BJ (cell line): ENCODE measurements at regions not wholly inside any gene's neighbourhood (a gene's known extent, or its start where the extent isn't known, plus 50 kb on each side); places are given as distances from the start of the nearest gene placed in this dataset.
"Not testable (repeated sequence)": the region's sequence is repeated elsewhere in the genome, so short reads cannot be mapped to it uniquely, and the experiment has no call there.

Source experiments
- CTCF ChIA-PET: fragments of 350-600 bp; formaldehyde crosslinking; extraction: SDS; loops from one replicate; lab custom pipeline; 2021; ENCODE audit warnings: antibody characterized with exemption, inconsistent platforms; lab: Yijun Ruan, JAX
- POLR2A ChIA-PET: fragments of 300-600 bp; sonication (Branson Sonifier 250); formaldehyde crosslinking; extraction: SDS; loops from one replicate; lab custom pipeline; 2021; ENCODE audit warnings: antibody characterized with exemption; lab: Charles Lee
- DNase-seq: peaks from one replicate; pipeline ENCODE4 v3.0.0-alpha.2; 2011; ENCODE audit warnings: low read depth
- H3K27me3 ChIP-seq: 2 replicates; pipeline ENCODE4 v1.6.0; 2011; ENCODE audit warnings: low read length; ENCODE audit not compliant: control insufficient read depth, insufficient read depth
- H3K36me3 ChIP-seq: 2 replicates; pipeline ENCODE4 v1.5.1; 2011; ENCODE audit warnings: low read length; ENCODE audit not compliant: control insufficient read depth, insufficient read depth
- H3K4me3 ChIP-seq: 2 replicates; pipeline ENCODE4 v1.5.1; 2011; ENCODE audit warnings: low read depth, mild to moderate bottlenecking, control low read depth, low read length
- TF ChIP-seq, protein P1 (sequence below): IDR thresholded peaks from 2 replicates; pipeline ENCODE4 v1.5.1; 2011; ENCODE audit warnings: low read depth, mild to moderate bottlenecking, control low read depth, inconsistent platforms, low read length, moderate library complexity; ENCODE audit not compliant: insufficient read depth

DNA sequence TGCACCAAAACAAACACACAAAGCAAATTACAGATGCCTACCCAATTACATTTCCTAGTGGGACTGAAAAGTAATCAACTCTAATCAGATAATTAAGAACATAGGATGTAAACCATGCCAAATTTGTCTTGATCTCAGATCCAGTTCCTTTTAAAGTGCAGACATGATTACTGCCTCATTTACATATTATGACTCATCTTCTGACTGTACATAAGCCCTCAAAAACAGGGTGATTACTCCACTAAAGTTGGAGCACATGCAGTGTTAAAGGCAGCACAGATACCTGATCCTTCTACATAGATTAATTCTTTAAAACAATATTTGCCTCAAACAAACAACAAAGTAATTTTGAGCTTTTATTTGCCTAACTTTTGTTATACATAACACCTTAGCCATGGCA lies 337.2 kb downstream of the RPS29 start:
- CTCF ChIA-PET, result no interaction called here
- Histone ChIP-seq H3K36me3 (no peaks in the 10 kb centered on the region), H3K27me3 (no peaks in the 10 kb centered on the region), H3K4me3 (no peak overlapping the region)
- POLR2A ChIA-PET, result no interaction called here
- TF ChIP-seq, protein P1, sequence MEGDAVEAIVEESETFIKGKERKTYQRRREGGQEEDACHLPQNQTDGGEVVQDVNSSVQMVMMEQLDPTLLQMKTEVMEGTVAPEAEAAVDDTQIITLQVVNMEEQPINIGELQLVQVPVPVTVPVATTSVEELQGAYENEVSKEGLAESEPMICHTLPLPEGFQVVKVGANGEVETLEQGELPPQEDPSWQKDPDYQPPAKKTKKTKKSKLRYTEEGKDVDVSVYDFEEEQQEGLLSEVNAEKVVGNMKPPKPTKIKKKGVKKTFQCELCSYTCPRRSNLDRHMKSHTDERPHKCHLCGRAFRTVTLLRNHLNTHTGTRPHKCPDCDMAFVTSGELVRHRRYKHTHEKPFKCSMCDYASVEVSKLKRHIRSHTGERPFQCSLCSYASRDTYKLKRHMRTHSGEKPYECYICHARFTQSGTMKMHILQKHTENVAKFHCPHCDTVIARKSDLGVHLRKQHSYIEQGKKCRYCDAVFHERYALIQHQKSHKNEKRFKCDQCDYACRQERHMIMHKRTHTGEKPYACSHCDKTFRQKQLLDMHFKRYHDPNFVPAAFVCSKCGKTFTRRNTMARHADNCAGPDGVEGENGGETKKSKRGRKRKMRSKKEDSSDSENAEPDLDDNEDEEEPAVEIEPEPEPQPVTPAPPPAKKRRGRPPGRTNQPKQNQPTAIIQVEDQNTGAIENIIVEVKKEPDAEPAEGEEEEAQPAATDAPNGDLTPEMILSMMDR, result no peak
- DNase-seq, result no peak

DNA sequence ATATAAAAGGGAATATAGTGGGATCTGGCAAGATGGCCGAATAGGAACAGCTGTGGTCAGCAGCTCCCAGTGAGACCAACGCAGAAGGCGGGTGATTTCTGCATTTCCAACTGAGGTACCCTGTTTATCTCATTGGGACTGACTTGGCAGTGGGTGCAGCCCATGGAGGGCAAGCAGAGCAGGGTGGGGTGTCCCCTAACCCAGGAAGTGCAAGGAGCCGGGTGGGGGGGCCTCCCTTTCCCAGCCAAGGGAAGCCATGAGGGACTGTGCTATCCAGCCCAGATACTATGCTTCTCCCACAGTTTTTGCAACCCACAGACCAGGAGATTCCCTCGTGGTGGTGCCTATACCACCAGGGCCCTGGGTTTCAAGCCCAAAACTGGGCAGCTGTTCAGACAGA lies 342.4 kb downstream of the RPS29 start:
- CTCF ChIA-PET, H3K27me3 ChIP-seq, H3K36me3 ChIP-seq, H3K4me3 ChIP-seq, DNase-seq, POLR2A ChIA-PET: not testable (repeated sequence)

DNA sequence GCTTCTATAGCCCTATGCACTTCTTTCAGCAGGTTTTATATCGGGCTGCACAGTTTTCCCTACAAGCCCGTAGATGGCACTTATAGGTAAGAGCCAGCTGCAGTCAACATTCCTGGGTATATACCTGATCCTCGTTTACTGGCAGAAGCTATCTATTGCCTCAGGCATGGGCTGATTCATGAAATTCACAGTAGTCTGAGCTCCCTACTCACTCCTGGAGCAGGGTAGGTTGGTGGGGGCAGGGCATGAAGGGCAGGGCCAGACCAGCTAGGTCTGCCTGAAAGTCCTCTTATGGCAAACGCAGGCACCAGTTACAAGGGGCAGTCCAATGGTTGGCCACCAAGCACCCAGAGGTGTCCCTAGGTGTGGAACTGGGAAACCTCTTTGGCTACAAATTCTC lies 345.8 kb downstream of the RPS29 start:
- CTCF ChIA-PET, result no interaction called here

DNA sequence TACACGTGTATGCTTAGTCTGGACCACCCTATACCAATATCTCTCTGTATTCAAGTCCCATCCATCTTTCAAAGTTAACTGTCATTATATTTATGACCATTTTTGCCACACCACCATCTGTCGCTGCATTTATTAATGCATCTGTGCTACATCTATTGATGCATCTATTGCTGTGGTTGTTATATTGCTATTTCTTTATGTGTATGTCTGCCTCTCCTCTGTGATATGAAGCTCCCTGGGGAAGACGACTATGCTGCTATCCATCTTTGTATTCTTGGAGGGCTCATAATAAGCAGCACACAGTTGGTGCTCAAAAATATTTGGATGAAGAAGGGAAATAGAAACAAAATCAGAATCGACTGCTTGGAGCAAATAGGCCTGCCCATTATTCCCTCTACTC lies 357.6 kb downstream of the RPS29 start:
- CTCF ChIA-PET, result no interaction called here
- no peak for DNase-seq
- H3K27me3 ChIP-seq, result no peaks in the 10 kb centered on the region
- H3K36me3 ChIP-seq, result no peaks in the 10 kb centered on the region
- TF ChIP-seq, protein P1, result no peak
- no peak overlapping the region for H3K4me3 ChIP-seq
- POLR2A ChIA-PET, result no interaction called here

More for the DNA sequence above, 345.8 kb downstream of the RPS29 start:
- TF ChIP-seq, protein P1, result no peak
- Histone ChIP-seq H3K4me3 (no peak overlapping the region), H3K36me3 (no peaks in the 10 kb centered on the region), H3K27me3 (no peaks in the 10 kb centered on the region)
- DNase-seq, result no peak
- POLR2A ChIA-PET, result no interaction called here

DNA sequence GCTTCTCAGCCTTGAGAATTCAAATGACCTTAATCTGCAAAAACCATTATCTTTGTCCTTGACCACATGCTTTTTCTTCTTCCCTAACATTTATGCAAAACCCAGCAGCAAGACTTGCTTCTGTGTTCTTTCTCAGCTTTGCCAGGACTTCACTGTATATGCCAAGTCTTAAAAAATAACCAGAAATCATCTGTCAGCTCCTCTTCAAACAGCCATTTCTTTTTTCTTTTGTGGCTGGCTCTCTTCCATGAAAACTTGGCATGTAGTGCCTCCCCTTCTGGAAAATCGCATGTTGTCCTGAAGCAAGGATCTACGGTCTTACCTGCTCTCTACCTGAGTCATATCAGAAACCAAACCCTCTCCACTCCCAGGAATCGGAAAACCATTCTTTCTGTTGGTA lies 364.9 kb downstream of the RPS29 start:
- CTCF ChIA-PET, result no interaction called here
- no peak for DNase-seq
- TF ChIP-seq, protein P1, result no peak
- Histone ChIP-seq H3K36me3 (no peaks in the 10 kb centered on the region), H3K27me3 (no peaks in the 10 kb centered on the region), H3K4me3 (no peak overlapping the region)
- POLR2A ChIA-PET, result no interaction called here

DNA sequence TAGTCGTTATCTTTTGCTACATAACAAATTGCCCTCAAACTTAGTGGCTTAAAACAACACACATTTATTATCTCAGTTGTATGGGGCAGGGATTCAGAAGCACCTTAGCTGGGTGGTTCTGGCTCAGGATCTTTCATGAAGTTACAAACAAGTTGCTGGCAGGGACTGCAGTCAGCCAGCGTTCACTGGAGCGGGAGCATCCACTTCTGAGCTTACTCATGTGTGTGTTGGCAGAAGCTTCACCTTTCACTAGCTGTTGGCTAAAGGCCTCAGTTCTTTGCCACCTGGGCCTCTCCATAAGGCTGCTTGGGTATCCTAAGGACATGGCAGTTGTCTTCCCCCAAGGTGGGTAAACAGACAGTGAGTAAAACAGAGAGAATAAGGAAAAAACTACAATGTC lies 365.7 kb downstream of the RPS29 start:
- TF ChIP-seq, protein P1, result no peak
- Histone ChIP-seq H3K27me3 (no peaks in the 10 kb centered on the region), H3K4me3 (no peak overlapping the region), H3K36me3 (no peaks in the 10 kb centered on the region)
- ChIA-PET CTCF (no interaction called here), POLR2A (no interaction called here)
- no peak for DNase-seq
